OCI-LY7 (cell line): ENCODE measurements at regions not wholly inside any gene's neighbourhood (a gene's known extent, or its start where the extent isn't known, plus 50 kb on each side); places are given as distances from the start of the nearest gene placed in this dataset.

Experiments
- CTCF ChIP-seq: fragments of 200-600 bp; sonication (generic); conservative IDR thresholded peaks from 2 replicates; pipeline ENCODE4 v1.5.1; 2014; ENCODE audit warnings: mild to moderate bottlenecking, antibody characterized with exemption, low read length, moderate library complexity, mixed read lengths
- EZH2phosphoT487 ChIP-seq: fragments of 200-600 bp; sonication (generic); IDR thresholded peaks from 2 replicates; pipeline ENCODE4 v1.6.1; 2018; ENCODE audit warnings: low read depth, borderline replicate concordance, mild to moderate bottlenecking, mixed run types, antibody characterized with exemption, low read length, moderate library complexity, mixed read lengths

- TF ChIP-seq CTCF (no peak), EZH2phosphoT487 (no peak)
Observed at GRCh38 chr4:91904556-91904955, 399.2 kb upstream of the GRID2 start.
